HG03575 (cell line): ENCODE measurements at regions not wholly inside any gene's neighbourhood (a gene's known extent, or its start where the extent isn't known, plus 50 kb on each side); places are given as distances from the start of the nearest gene placed in this dataset.
"Not testable (repeated sequence)": the region's sequence is repeated elsewhere in the genome, so short reads cannot be mapped to it uniquely, and the experiment has no call there.

ENCODE experiments used
- ATAC-seq: cut with Tn5 transposase; IDR thresholded peaks from one replicate; pipeline ENCODE4 v1.9.1; 2021; ENCODE audit not compliant: unreplicated experiment, insufficient number of reproducible peaks, low FRiP score; ENCODE audit errors: extremely low read depth

GRCh38 chr3:86887876-86888275, 103.1 kb downstream of the VGLL3 start:
- no peak for ATAC-seq

- ATAC-seq, result no peak
Observed at GRCh38 chr3:86880066-86880465, 110.9 kb downstream of the VGLL3 start.

- ATAC-seq, result not testable (repeated sequence)
Observed at GRCh38 chr3:86876504-86877181, 114.3 kb downstream of the VGLL3 start.

- not testable (repeated sequence) for ATAC-seq
Observed at GRCh38 chr3:86874790-86875189, 116.2 kb downstream of the VGLL3 start.

GRCh38 chr3:86869566-86869965, 121.4 kb downstream of the VGLL3 start:
- no peak for ATAC-seq

- ATAC-seq, result no peak
Observed at GRCh38 chr3:86867982-86868381, 123.0 kb downstream of the VGLL3 start.

- no peak for ATAC-seq
Observed at GRCh38 chr3:86865506-86865905, 125.4 kb downstream of the VGLL3 start.

- no peak for ATAC-seq
Observed at GRCh38 chr3:86856711-86857110, 134.2 kb downstream of the VGLL3 start.

GRCh38 chr3:86849991-86850390, 141.0 kb downstream of the VGLL3 start:
- no peak for ATAC-seq

GRCh38 chr3:86845726-86846125, 145.2 kb downstream of the VGLL3 start:
- no peak for ATAC-seq

GRCh38 chr3:86838927-86839326, 152.0 kb downstream of the VGLL3 start:
- ATAC-seq, result no peak

- no peak for ATAC-seq
Observed at GRCh38 chr3:86837871-86838270, 153.1 kb downstream of the VGLL3 start.

- no peak for ATAC-seq
Observed at GRCh38 chr3:86830566-86830965, 160.4 kb downstream of the VGLL3 start.

- no peak for ATAC-seq
Observed at GRCh38 chr3:86828751-86829150, 162.2 kb downstream of the VGLL3 start.

- not testable (repeated sequence) for ATAC-seq
Observed at GRCh38 chr3:86827582-86827981, 163.4 kb downstream of the VGLL3 start.

GRCh38 chr3:86826292-86826691, 164.7 kb downstream of the VGLL3 start:
- no peak for ATAC-seq

- no peak for ATAC-seq
Observed at GRCh38 chr3:86815880-86816279, 175.1 kb downstream of the VGLL3 start.

- ATAC-seq, result no peak
Observed at GRCh38 chr3:86814918-86815655, 175.9 kb downstream of the VGLL3 start.

- ATAC-seq, result no peak
Observed at GRCh38 chr3:86814321-86814720, 176.6 kb downstream of the VGLL3 start.

- ATAC-seq, result no peak
Observed at GRCh38 chr3:86801921-86802320, 189.0 kb downstream of the VGLL3 start.

GRCh38 chr3:86801066-86801465, 189.9 kb downstream of the VGLL3 start:
- ATAC-seq, result no peak
